IPS-15b (cell line): ENCODE measurements at regions not wholly inside any gene's neighbourhood (a gene's known extent, or its start where the extent isn't known, plus 50 kb on each side); places are given as distances from the start of the nearest gene placed in this dataset.
"Not testable (repeated sequence)": the region's sequence is repeated elsewhere in the genome, so short reads cannot be mapped to it uniquely, and the experiment has no call there.

Source experiments
- H3K27me3 ChIP-seq: one replicate; pipeline ENCODE4 v1.6.1; 2013; ENCODE audit warnings: low read length; ENCODE audit not compliant: control insufficient read depth, insufficient read depth
- H3K36me3 ChIP-seq: one replicate; pipeline ENCODE4 v1.6.1; 2013; ENCODE audit warnings: low read length; ENCODE audit not compliant: control insufficient read depth, insufficient read depth
- H3K4me1 ChIP-seq: one replicate; pipeline ENCODE4 v1.6.1; 2013; ENCODE audit warnings: mild to moderate bottlenecking, low read length; ENCODE audit not compliant: control insufficient read depth, insufficient read depth
- H3K4me3 ChIP-seq: one replicate; pipeline ENCODE4 v1.5.1; 2013; ENCODE audit warnings: low read depth, low read length
- H3K9ac ChIP-seq: one replicate; pipeline ENCODE4 v1.6.1; 2013; ENCODE audit warnings: low read depth, mild to moderate bottlenecking, low read length
- H3K9me3 ChIP-seq: one replicate; pipeline ENCODE4 v1.6.1; 2013; ENCODE audit warnings: mild to moderate bottlenecking, low read length; ENCODE audit not compliant: control insufficient read depth, insufficient read depth

DNA sequence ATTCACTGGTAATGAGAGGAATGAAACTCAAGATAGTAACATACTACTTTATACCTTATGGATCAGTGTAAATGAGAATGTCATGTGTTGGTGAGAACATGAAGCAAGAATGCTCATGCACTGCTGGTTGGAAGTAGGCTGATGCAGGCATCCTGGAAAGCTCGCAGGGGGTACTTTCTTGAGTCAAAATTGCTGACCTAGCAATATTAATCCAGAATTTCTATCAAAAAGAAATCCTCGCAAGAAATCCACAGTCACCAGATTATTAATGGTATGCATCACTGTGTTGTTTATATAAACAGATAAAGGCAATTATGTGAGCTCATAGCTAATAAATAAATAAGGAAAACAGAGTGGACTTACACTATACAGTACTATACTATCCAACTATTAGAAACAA is 713.7 kb upstream of the PKDCC start:
- H3K36me3 ChIP-seq = no peaks in the 10 kb centered on the region
- H3K4me3 ChIP-seq = no peak overlapping the region
- no peaks in the 10 kb centered on the region for H3K9me3 ChIP-seq
- no peaks in the 10 kb centered on the region for H3K27me3 ChIP-seq
- H3K9ac ChIP-seq = no peak overlapping the region
- peaks cover 2% of the 10 kb centered on the region for H3K4me1 ChIP-seq

- not testable (repeated sequence) for H3K9ac ChIP-seq
Measured at GRCh38 chr2:41335573-41335972, 712.2 kb upstream of the PKDCC start.

DNA sequence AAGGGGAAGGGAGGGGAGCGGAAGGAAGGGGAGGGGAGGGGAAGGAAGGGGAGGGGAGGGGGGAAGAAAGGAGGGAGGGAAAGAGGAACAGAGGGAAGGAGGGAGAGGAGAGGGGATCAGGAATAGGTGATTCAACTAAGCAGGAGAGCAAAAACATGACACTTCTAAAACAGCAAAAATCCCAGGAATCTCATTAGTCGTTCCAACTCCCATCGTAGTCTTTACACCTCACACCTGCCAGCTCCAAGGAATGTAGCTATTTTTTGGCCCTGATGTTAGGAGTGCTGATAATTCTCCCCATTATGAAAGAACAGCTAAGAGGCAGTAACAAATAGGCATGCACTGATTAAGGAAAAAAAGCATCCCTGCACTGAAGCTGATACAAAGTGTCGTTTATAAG is 709.9 kb upstream of the PKDCC start:
- Histone ChIP-seq H3K4me3 (no peak overlapping the region), H3K9ac (no peak overlapping the region), H3K36me3 (no peaks in the 10 kb centered on the region), H3K4me1 (peaks cover 2% of the 10 kb centered on the region), H3K9me3 (no peaks in the 10 kb centered on the region), H3K27me3 (no peaks in the 10 kb centered on the region)

More at GRCh38 chr2:41335573-41335972, 712.2 kb upstream of the PKDCC start:
- H3K27me3 ChIP-seq, H3K36me3 ChIP-seq, H3K4me1 ChIP-seq, H3K9me3 ChIP-seq, H3K4me3 ChIP-seq: not testable (repeated sequence)

- Histone ChIP-seq H3K9ac (no peak overlapping the region), H3K36me3 (no peaks in the 10 kb centered on the region), H3K4me3 (no peak overlapping the region), H3K27me3 (no peaks in the 10 kb centered on the region), H3K4me1 (no peaks in the 10 kb centered on the region), H3K9me3 (no peaks in the 10 kb centered on the region)
Measured at GRCh38 chr2:41344529-41344928, 703.3 kb upstream of the PKDCC start.

DNA sequence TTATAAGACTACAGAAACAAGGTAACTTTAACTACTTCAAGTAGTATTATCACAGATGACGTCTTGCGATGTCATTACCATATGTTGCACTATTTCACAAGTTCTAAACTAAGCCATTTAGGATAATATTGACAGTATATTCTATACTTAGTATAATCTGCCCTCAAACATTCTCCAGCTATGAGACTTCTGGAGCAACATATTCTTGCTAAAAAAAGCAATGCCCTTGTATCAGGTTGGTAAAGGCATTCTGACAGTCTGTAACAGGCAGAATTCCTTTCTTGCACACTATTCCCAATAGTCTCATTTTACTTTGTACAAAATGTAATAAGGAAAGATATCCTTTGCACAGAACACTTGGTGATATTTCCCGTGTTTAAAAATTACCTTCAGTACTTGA is 694.8 kb upstream of the PKDCC start:
- no peaks in the 10 kb centered on the region for H3K4me1 ChIP-seq
- H3K4me3 ChIP-seq = no peak overlapping the region
- no peak overlapping the region for H3K9ac ChIP-seq
- H3K36me3 ChIP-seq = no peaks in the 10 kb centered on the region
- no peaks in the 10 kb centered on the region for H3K27me3 ChIP-seq
- no peaks in the 10 kb centered on the region for H3K9me3 ChIP-seq

- Histone ChIP-seq H3K4me1 (no peaks in the 10 kb centered on the region), H3K27me3 (no peaks in the 10 kb centered on the region), H3K36me3 (no peaks in the 10 kb centered on the region), H3K4me3 (no peak overlapping the region), H3K9me3 (no peaks in the 10 kb centered on the region), H3K9ac (no peak overlapping the region)
Measured at GRCh38 chr2:41355794-41356193, 692.0 kb upstream of the PKDCC start.

DNA sequence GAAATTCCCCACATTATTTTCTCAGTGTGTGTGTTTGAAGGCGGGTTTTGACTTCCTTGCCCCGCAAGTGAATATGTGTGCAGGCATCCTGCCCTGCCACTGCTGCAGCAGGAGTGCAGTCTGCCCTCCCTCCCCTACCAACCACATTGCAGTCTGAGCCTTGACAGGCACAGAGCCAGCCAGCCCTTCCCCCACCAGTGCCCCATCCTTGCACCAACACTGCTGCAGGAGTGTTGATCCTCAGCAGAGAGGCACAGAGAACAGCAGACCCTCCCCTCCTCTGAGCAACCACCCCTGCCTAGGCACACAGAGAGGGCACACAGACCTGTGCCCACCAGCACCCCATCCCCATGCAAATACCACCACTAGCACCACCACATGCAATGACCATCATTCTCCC is 683.0 kb upstream of the PKDCC start:
- H3K4me1 ChIP-seq = no peaks in the 10 kb centered on the region
- no peak overlapping the region for H3K4me3 ChIP-seq
- no peaks in the 10 kb centered on the region for H3K36me3 ChIP-seq
- H3K9ac ChIP-seq = no peak overlapping the region
- H3K9me3 ChIP-seq = peaks cover 3% of the 10 kb centered on the region
- no peaks in the 10 kb centered on the region for H3K27me3 ChIP-seq

DNA sequence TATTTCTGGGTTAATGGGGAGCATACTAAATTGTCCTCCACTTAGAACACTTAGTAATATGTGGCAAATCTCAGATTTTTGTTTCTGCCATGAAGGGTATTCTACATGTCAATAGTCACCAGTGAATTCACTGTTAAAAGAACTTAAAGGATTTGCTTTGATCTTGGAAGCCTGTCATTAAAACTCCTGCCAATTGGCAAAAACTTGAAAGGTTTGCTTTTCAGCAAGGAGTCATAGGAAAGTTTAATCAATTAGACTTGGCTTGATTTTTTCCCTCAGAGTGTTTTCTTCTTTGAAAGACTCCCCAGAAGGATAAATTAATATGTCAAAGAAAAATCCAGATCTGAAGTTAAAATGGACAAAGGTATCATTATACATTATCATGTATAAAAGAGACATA is 671.9 kb upstream of the PKDCC start:
- no peak overlapping the region for H3K9ac ChIP-seq
- H3K27me3 ChIP-seq = peaks cover 4% of the 10 kb centered on the region
- H3K4me3 ChIP-seq = no peak overlapping the region
- peaks cover 13% of the 10 kb centered on the region for H3K4me1 ChIP-seq
- H3K9me3 ChIP-seq = no peaks in the 10 kb centered on the region
- H3K36me3 ChIP-seq = no peaks in the 10 kb centered on the region

- H3K36me3 ChIP-seq = no peaks in the 10 kb centered on the region
- H3K27me3 ChIP-seq = peaks cover 4% of the 10 kb centered on the region
- H3K9ac ChIP-seq = no peak overlapping the region
- H3K4me1 ChIP-seq = peaks cover 13% of the 10 kb centered on the region
- H3K4me3 ChIP-seq = no peak overlapping the region
- no peaks in the 10 kb centered on the region for H3K9me3 ChIP-seq
Measured at GRCh38 chr2:41377837-41378236, 670.0 kb upstream of the PKDCC start.

GRCh38 chr2:41378420-41378819 is 669.4 kb upstream of the PKDCC start:
- Histone ChIP-seq H3K4me3 (no peak overlapping the region), H3K9ac (no peak overlapping the region), H3K9me3 (no peaks in the 10 kb centered on the region), H3K4me1 (peaks cover 13% of the 10 kb centered on the region), H3K36me3 (no peaks in the 10 kb centered on the region), H3K27me3 (peaks cover 4% of the 10 kb centered on the region)

DNA sequence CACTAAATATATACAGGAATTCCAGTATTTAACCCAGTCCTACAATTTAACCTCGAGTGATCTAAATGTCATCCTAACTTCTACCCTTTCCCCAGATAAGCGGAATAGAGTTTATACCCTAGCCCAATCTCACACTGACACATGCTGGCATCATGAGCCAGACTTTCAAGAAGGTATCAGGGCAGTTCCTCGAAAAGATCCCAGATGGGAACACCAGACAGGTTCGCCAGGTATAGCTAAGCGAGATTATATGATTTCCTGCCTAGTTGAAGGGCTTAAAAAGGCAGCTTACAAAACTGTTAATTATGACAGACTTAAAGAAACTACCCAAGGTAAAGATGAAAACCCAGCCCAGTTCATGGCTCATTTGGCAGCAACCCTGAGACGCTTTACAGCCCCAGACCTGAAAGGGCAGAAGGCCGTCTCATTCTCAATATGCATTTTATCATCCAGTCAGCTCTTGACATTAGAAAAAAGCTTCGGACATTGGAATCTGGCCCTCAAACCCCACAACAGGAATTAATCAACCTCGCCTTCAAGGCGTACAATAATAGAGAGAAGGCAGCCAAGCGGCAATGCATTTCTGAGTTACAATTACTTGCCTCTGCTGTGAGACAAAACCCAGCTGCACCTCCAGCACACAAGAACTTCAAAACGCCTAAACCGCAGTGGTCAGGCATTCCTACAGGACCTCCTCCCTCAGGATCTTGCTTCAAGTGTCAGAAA is 668.2 kb upstream of the PKDCC start:
- H3K9ac ChIP-seq = no peak overlapping the region
- H3K27me3 ChIP-seq = peaks cover 4% of the 10 kb centered on the region
- peaks cover 13% of the 10 kb centered on the region for H3K4me1 ChIP-seq
- H3K36me3 ChIP-seq = no peaks in the 10 kb centered on the region
- no peaks in the 10 kb centered on the region for H3K9me3 ChIP-seq
- H3K4me3 ChIP-seq = no peak overlapping the region

GRCh38 chr2:41381701-41382100 is 666.1 kb upstream of the PKDCC start:
- Histone ChIP-seq H3K4me1 (no peaks in the 10 kb centered on the region), H3K27me3 (peaks cover 4% of the 10 kb centered on the region), H3K4me3 (no peak overlapping the region), H3K9me3 (no peaks in the 10 kb centered on the region), H3K36me3 (no peaks in the 10 kb centered on the region), H3K9ac (no peak overlapping the region)
